H1 (cell line): ENCODE measurements at regions not wholly inside any gene's neighbourhood (a gene's known extent, or its start where the extent isn't known, plus 50 kb on each side); places are given as distances from the start of the nearest gene placed in this dataset.

Source experiments
- GTF2F1 ChIP-seq: IDR thresholded peaks from 2 replicates; pipeline ENCODE4 v1.6.1; 2012; ENCODE audit warnings: low read depth, low read length, improper control_type of control experiment, borderline replicate concordance
- JUN ChIP-seq: IDR thresholded peaks from 2 replicates; pipeline ENCODE4 v1.6.1; 2011; ENCODE audit warnings: low read depth, mild to moderate bottlenecking, improper control_type of control experiment, low read length
- RFX5 ChIP-seq: IDR thresholded peaks from 2 replicates; pipeline ENCODE4 v1.6.1; 2011; ENCODE audit warnings: low read depth, low read length, improper control_type of control experiment, borderline replicate concordance
- SUZ12 ChIP-seq: fragments of 200-600 bp; sonication (generic); IDR thresholded peaks from 2 replicates; pipeline ENCODE4 v1.6.1; 2012; ENCODE audit warnings: mild to moderate bottlenecking, inconsistent platforms, low read length, moderate library complexity, mixed read lengths
- TAF1 ChIP-seq: IDR thresholded peaks from 2 replicates; pipeline ENCODE4 v1.6.1; 2011; ENCODE audit warnings: mild to moderate bottlenecking, low read depth, low read length
- ZNF274 ChIP-seq: IDR thresholded peaks from 2 replicates; pipeline ENCODE4 v1.7.0; 2012; ENCODE audit warnings: low read length, borderline replicate concordance; ENCODE audit errors: extremely low read depth
- TF ChIP-seq, protein P1 (sequence below): IDR thresholded peaks from 2 replicates; pipeline ENCODE4 v1.6.1; 2012; ENCODE audit warnings: low read length, inconsistent platforms
- TF ChIP-seq, protein P2 (sequence below): IDR thresholded peaks from 2 replicates; pipeline ENCODE4 v1.6.1; 2011; ENCODE audit warnings: low read length, improper control_type of control experiment

DNA sequence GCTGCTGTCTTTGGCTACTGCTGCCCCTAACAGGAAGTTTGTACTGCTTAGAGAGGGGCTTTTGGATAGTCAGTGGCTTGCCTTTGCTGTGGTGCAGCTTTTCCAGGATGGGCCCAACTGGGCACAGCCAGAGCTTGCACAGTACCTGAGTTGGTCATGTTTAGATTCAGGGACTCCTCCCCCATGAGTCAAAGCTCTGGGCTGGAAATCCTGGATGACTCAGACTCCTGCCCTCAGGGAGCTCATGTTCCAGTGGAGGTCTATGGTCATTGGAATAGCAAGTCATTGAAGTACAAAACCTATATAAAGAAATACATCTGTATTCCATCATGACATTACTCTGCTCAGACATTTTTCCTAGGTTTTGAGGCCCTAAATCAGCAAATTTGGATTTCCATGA is 66.7 kb upstream of the PJA1 start (continued):
- TF ChIP-seq, protein P1, sequence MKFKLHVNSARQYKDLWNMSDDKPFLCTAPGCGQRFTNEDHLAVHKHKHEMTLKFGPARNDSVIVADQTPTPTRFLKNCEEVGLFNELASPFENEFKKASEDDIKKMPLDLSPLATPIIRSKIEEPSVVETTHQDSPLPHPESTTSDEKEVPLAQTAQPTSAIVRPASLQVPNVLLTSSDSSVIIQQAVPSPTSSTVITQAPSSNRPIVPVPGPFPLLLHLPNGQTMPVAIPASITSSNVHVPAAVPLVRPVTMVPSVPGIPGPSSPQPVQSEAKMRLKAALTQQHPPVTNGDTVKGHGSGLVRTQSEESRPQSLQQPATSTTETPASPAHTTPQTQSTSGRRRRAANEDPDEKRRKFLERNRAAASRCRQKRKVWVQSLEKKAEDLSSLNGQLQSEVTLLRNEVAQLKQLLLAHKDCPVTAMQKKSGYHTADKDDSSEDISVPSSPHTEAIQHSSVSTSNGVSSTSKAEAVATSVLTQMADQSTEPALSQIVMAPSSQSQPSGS = no peak
- TF ChIP-seq GTF2F1 (no peak), ZNF274 (no peak), TAF1 (no peak), JUN (no peak), SUZ12 (no peak), RFX5 (no peak)
- TF ChIP-seq, protein P2, sequence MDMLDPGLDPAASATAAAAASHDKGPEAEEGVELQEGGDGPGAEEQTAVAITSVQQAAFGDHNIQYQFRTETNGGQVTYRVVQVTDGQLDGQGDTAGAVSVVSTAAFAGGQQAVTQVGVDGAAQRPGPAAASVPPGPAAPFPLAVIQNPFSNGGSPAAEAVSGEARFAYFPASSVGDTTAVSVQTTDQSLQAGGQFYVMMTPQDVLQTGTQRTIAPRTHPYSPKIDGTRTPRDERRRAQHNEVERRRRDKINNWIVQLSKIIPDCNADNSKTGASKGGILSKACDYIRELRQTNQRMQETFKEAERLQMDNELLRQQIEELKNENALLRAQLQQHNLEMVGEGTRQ = no peak
